Mammary epithelial cell (primary cell): ENCODE measurements at regions not wholly inside any gene's neighbourhood (a gene's known extent, or its start where the extent isn't known, plus 50 kb on each side); places are given as distances from the start of the nearest gene placed in this dataset.

Experiments
- CTCF ChIP-seq, 2 donors: IDR thresholded peaks in 1 of 2; conservative IDR thresholded peaks in 1 of 2; 2 replicates each; pipeline ENCODE4 v1.5.1; 2011 to 2012; ENCODE audit warnings: inconsistent platforms in 2 of 2, low read length in 2 of 2, mild to moderate bottlenecking in 2 of 2, control low read depth in 1 of 2, low read depth in 1 of 2; ENCODE audit not compliant: insufficient read depth in 1 of 2; ENCODE audit errors: extremely low read depth in 1 of 2
- EZH2 ChIP-seq: IDR thresholded peaks from 2 replicates; pipeline ENCODE4 v1.6.1; 2012; ENCODE audit warnings: low read length, inconsistent platforms, borderline replicate concordance

GRCh38 chr13:99821741-99822140 lies 149.8 kb downstream of the ZIC5 start:
- TF ChIP-seq CTCF (conservative IDR thresholded peaks at IDR 0.05 in 1 of 2, IDR thresholded peaks at IDR 0.05 in 1 of 2; ENCODE audit: extremely low read depth in 1 of 2, insufficient read depth in 1 of 2, low read depth in 1 of 2, low read length in 2 of 2) = no peak
- TF ChIP-seq EZH2 = no peak
